AG10803 (cell line): ENCODE measurements at regions not wholly inside any gene's neighbourhood (a gene's known extent, or its start where the extent isn't known, plus 50 kb on each side); places are given as distances from the start of the nearest gene placed in this dataset.

Experiments
- DNase-seq: peaks from one replicate; pipeline ENCODE4 v3.0.0; 2010; ENCODE audit warnings: low read depth
- H3K4me3 ChIP-seq: 2 replicates; pipeline ENCODE4 v1.5.1; 2011; ENCODE audit warnings: mild to moderate bottlenecking, low read length, control low read depth
- CTCF ChIP-seq: conservative IDR thresholded peaks from 2 replicates; pipeline ENCODE4 v1.5.1; 2011; ENCODE audit warnings: mild to moderate bottlenecking, low read length, control low read depth, inconsistent platforms

GRCh38 chr1:10854856-10855459 lies 58.5 kb upstream of the CASZ1 start:
- DNase-seq: no peak
- TF ChIP-seq CTCF: no peak
- H3K4me3 ChIP-seq: no peak overlapping the region

- TF ChIP-seq CTCF: no peak
- H3K4me3 ChIP-seq: no peak overlapping the region
Observed at GRCh38 chr1:10856176-10856683, 59.8 kb upstream of the CASZ1 start.

GRCh38 chr1:10856863-10857598 lies 60.6 kb upstream of the CASZ1 start:
- TF ChIP-seq CTCF: no peak
- no peak overlapping the region for H3K4me3 ChIP-seq
- no peak for DNase-seq

More at GRCh38 chr1:10856176-10856683, 59.8 kb upstream of the CASZ1 start:
- DNase-seq: no peak

- TF ChIP-seq CTCF: no peak
- no peak overlapping the region for H3K4me3 ChIP-seq
- no peak for DNase-seq
Observed at GRCh38 chr1:10857687-10858086, 61.2 kb upstream of the CASZ1 start.

GRCh38 chr1:10860218-10860617 lies 63.8 kb upstream of the CASZ1 start:
- no peak for DNase-seq
- no peak for TF ChIP-seq CTCF
- H3K4me3 ChIP-seq: no peak overlapping the region

GRCh38 chr1:10860682-10861081 lies 64.2 kb upstream of the CASZ1 start:
- no peak overlapping the region for H3K4me3 ChIP-seq
- no peak for DNase-seq
- no peak for TF ChIP-seq CTCF

- DNase-seq: no peak
- no peak for TF ChIP-seq CTCF
Observed at GRCh38 chr1:10861822-10862221, 65.4 kb upstream of the CASZ1 start.

More at GRCh38 chr1:10861822-10862221, 65.4 kb upstream of the CASZ1 start:
- H3K4me3 ChIP-seq: no peak overlapping the region
